ENCODE measurements at regions not wholly inside any gene's neighbourhood (a gene's known extent, or its start where the extent isn't known, plus 50 kb on each side); places are given as distances from the start of the nearest gene placed in this dataset.

GRCh38 chr6:102571236-102571908, 1177.9 kb downstream of the GRIK2 start:
- no peak overlapping the region for H3K4me3 ChIP-seq (ENCODE audit: low read depth, low read length)
- DNase-seq (ENCODE audit: low read depth) = no peak

GRCh38 chr6:102562713-102563112, 1169.2 kb downstream of the GRIK2 start:
- no peak for DNase-seq (ENCODE audit: low read depth)
- no peak overlapping the region for H3K4me3 ChIP-seq (ENCODE audit: low read depth, low read length)

- DNase-seq (ENCODE audit: low read depth) = no peak
- H3K4me3 ChIP-seq (ENCODE audit: low read depth, low read length) = no peak overlapping the region
Measured at GRCh38 chr6:102553214-102553613, 1159.7 kb downstream of the GRIK2 start.

GRCh38 chr6:102549221-102549874, 1155.8 kb downstream of the GRIK2 start:
- no peak for DNase-seq (ENCODE audit: low read depth)

GRCh38 chr6:102525336-102525735, 1131.8 kb downstream of the GRIK2 start:
- H3K4me3 ChIP-seq (ENCODE audit: low read depth, low read length) = no peak overlapping the region
- DNase-seq (ENCODE audit: low read depth) = no peak

More at GRCh38 chr6:102549221-102549874, 1155.8 kb downstream of the GRIK2 start:
- no peak overlapping the region for H3K4me3 ChIP-seq (ENCODE audit: low read depth, low read length)

GRCh38 chr6:102520966-102521365, 1127.5 kb downstream of the GRIK2 start:
- no peak overlapping the region for H3K4me3 ChIP-seq (ENCODE audit: low read depth, low read length)
- no peak for DNase-seq (ENCODE audit: low read depth)

- DNase-seq (ENCODE audit: low read depth) = no peak
- H3K4me3 ChIP-seq (ENCODE audit: low read depth, low read length) = no peak overlapping the region
Measured at GRCh38 chr6:102517506-102517905, 1124.0 kb downstream of the GRIK2 start.

- no peak overlapping the region for H3K4me3 ChIP-seq (ENCODE audit: low read depth, low read length)
- DNase-seq (ENCODE audit: low read depth) = no peak
Measured at GRCh38 chr6:102501615-102502014, 1108.1 kb downstream of the GRIK2 start.

GRCh38 chr6:102494808-102495207, 1101.3 kb downstream of the GRIK2 start:
- no peak for DNase-seq (ENCODE audit: low read depth)
- no peak overlapping the region for H3K4me3 ChIP-seq (ENCODE audit: low read depth, low read length)

GRCh38 chr6:102493485-102493884, 1100.0 kb downstream of the GRIK2 start:
- DNase-seq (ENCODE audit: low read depth) = no peak
- no peak overlapping the region for H3K4me3 ChIP-seq (ENCODE audit: low read depth, low read length)

- DNase-seq (ENCODE audit: low read depth) = no peak
- H3K4me3 ChIP-seq (ENCODE audit: low read depth, low read length) = no peak overlapping the region
Measured at GRCh38 chr6:102488729-102489128, 1095.2 kb downstream of the GRIK2 start.

GRCh38 chr6:102485480-102485879, 1092.0 kb downstream of the GRIK2 start:
- no peak for DNase-seq (ENCODE audit: low read depth)
- H3K4me3 ChIP-seq (ENCODE audit: low read depth, low read length) = no peak overlapping the region

- no peak for DNase-seq (ENCODE audit: low read depth)
- H3K4me3 ChIP-seq (ENCODE audit: low read depth, low read length) = no peak overlapping the region
Measured at GRCh38 chr6:102474041-102474807, 1080.7 kb downstream of the GRIK2 start.

- DNase-seq (ENCODE audit: low read depth) = no peak
- no peak overlapping the region for H3K4me3 ChIP-seq (ENCODE audit: low read depth, low read length)
Measured at GRCh38 chr6:102458990-102459389, 1065.5 kb downstream of the GRIK2 start.

- no peak overlapping the region for H3K4me3 ChIP-seq (ENCODE audit: low read depth, low read length)
- DNase-seq (ENCODE audit: low read depth) = no peak
Measured at GRCh38 chr6:102438171-102438570, 1044.7 kb downstream of the GRIK2 start.

- DNase-seq (ENCODE audit: low read depth) = no peak
- H3K4me3 ChIP-seq (ENCODE audit: low read depth, low read length) = no peak overlapping the region
Measured at GRCh38 chr6:102417368-102417998, 1024.0 kb downstream of the GRIK2 start.

- no peak overlapping the region for H3K4me3 ChIP-seq (ENCODE audit: low read depth, low read length)
- DNase-seq (ENCODE audit: low read depth) = no peak
Measured at GRCh38 chr6:102415891-102416290, 1022.4 kb downstream of the GRIK2 start.

GRCh38 chr6:102411796-102412195, 1018.3 kb downstream of the GRIK2 start:
- no peak for DNase-seq (ENCODE audit: low read depth)
- H3K4me3 ChIP-seq (ENCODE audit: low read depth, low read length) = no peak overlapping the region

- no peak for DNase-seq (ENCODE audit: low read depth)
- no peak overlapping the region for H3K4me3 ChIP-seq (ENCODE audit: low read depth, low read length)
Measured at GRCh38 chr6:102407886-102408741, 1014.6 kb downstream of the GRIK2 start.

Measured in skeletal muscle cell (primary cell).